GM18517 (cell line): ENCODE measurements at regions not wholly inside any gene's neighbourhood (a gene's known extent, or its start where the extent isn't known, plus 50 kb on each side); places are given as distances from the start of the nearest gene placed in this dataset.
"Not testable (repeated sequence)": the region's sequence is repeated elsewhere in the genome, so short reads cannot be mapped to it uniquely, and the experiment has no call there.

ENCODE experiments used
- ATAC-seq: cut with Tn5 transposase; IDR thresholded peaks from one replicate; pipeline ENCODE4 v1.9.1; 2021; ENCODE audit warnings: mild to moderate bottlenecking, moderate library complexity; ENCODE audit not compliant: unreplicated experiment

DNA sequence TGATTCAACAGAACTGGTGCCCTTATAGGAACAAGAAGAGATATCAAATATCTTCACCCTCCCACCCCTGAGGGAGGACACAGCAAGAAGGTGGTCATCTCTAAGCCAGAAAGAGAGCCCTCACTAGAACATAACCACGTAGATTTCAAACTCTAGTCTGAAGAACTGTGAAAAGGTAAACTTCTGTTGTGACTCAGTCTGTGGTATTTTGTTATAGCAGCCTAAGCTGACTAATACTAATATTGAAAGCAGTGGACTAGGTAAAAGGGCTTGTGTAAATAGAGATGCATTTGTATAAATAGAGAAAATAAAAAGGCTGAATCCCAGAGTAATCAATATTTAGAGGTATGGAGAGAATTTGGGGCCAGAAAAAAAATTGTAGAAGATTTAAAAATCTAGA lies 157.6 kb upstream of the CCNH start:
- no peak for ATAC-seq

DNA sequence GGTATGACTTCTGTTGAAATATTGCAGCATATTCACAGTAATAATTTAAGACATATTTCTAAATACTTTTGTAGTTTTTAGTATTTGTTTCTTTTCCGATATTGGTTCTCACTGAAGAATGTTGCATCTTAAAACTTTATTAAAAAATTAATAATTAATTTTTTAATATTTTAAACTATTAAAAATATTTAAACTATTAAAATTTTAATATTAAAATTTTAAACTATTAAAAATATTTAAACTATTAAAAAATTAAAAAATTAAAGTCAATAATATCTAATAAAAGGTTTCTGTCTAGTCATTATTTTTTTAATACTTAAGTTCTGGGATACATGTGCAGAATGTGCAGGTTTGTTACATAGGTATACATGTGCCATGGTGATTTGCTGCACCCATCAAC lies 149.3 kb upstream of the CCNH start:
- ATAC-seq, result no peak

DNA sequence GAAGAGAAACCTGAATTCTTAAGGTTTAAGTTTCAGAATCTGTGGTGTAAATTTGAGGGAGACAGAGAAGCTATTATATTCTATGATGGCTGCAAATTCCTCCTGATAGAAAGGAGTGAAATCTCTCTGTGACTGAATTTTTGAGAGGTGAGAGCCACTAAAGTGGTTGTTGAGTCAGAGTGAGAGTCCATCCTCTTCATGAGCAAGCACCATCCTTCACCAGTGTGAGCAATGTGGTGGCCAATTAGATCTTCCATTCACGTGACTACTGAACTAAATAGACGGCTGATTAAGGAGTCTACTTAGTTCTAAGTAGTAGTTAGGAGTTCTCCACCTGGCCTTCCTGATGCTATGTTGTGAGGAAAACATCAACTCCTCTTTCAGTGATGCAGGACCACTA lies 147.8 kb upstream of the CCNH start:
- no peak for ATAC-seq

DNA sequence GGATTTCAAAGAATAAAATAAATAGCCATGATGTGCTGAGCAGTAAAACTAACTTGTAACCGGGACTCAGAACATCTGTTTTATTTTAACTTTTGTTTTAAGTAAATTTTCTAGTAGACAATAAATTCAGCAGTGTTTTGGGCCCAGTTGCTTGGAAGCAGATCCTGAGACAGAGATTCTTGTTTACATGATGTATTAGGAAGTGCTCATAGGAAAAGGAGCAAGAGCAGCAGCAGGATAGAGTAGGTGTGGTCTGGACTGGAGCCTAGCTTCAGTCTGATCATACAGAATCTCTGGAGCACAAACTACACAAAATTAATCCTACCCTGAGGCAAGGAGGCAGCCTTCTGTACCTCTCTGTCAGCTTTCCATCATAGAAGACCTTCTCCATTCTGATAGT lies 139.2 kb upstream of the CCNH start:
- no peak for ATAC-seq

DNA sequence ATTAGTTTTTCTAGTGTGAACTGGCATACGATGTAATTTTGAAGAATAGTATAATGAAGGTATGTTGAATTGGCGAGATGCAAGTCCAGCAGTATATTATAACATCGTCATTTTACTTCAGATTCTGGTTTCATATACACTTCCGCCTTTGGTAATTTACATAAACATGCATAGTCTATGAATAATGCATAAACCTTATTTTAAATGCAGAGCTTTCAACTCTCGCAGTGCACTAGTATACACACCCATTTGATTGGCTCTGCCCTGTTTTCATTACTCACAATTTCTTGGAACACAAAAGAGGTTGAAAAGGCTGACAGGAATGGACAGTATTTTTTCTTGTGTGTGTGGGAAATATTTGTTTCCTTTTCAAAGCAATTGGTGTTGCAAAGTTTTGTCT lies 128.9 kb upstream of the CCNH start:
- no peak for ATAC-seq

DNA sequence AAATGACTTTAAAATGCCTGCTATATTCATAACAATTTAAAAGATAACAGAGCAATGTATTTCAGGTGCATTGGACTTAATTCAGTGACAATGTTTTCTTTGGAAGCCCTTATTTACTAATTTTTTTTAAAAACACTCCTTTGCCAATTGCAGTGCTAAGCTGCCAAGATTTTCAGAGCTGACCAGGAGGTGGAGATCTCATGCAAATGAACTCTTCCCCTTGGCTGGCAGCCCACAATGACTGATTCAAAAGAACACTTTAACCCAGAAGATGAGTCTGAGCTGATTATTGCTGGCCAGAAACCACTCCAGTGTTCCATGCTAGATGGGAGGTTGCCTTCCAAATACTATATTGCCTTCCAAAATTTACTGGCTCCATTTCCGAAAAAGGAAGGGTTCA lies 128.3 kb upstream of the CCNH start:
- no peak for ATAC-seq

DNA sequence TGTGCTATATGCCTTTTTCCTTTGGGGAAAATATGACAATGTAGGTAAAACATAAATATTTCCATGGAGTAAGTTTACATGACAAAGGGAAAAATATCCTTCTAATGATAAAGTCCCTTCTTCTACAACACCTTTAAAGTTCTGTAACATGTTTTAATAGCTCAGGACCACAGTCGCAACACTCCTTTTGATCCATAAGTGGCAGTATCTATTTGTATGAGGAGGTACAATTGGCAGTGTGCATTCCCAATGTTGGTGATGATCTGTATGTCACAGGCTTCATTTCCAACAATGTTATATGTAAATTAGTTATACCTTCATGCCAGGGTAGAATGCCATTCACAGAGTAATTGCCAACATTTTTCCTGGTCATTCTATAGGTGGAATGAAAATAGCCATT lies 127.1 kb upstream of the CCNH start:
- no peak for ATAC-seq

DNA sequence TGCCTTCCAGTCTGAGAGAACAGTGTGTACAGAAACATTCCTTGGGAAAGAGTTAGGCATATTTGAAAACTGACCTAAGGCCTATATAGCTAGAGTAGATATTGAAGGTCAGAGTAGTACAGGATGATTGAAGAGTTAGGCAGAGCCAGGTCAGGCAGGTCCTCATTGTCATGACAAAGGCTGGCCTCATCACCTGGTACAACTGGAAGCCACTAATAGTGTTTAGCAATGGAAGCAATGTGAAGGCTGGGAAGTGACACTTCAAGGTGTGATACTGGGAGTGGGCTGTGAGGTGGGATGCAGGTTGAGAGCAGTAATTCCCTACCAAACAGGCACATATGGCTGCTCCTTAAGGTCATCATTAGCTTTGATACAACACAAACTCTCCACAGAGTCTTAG lies 123.6 kb upstream of the CCNH start:
- no peak for ATAC-seq

DNA sequence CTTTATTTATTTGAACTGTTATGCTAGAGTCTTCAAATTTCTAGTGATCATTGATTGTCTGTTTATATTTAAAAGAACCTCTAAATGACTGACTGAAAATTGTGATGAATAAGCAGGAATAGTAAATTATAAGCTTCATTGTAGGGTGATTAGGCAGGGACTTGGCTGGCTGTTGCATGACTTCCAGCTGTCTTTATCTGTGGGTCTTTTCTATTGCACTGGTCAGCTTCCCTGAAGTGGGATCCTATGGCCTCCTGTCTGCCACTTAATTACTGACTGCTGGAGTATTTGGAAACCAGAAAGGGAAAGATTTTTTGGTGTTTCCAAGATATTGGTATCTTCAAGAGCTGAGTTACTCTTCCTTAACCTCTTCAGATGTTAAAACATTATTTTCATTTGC lies 123.0 kb upstream of the CCNH start:
- ATAC-seq, result no peak

DNA sequence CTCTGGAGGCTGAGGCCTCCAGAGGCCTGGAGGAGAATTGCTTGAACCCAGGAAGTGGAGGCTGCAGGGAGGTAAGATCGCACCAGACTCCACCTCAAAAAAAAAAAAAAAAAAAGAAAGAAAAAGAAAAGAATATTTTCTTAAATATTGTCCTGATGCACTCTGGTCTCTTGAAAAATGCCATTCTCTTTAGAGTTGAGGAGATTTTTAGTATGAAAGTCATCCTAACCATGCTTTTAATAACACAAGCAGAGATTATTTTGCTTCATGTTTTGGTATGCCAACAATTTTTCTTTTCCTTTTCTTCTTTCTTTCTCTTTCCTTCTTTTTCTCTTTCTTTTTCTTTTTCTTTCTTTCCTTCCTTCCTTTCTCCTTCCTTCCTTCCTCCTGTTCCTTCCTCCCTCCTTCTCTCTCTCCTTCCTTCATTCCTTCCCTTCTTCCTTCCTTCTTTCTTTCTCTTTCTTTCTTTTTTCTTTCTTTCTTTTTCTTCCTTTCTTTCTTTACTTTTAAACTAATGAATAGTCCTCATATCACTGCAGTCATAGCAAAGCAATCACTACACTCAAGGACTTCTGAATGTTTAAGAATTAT lies 116.9 kb upstream of the CCNH start:
- no peak for ATAC-seq

DNA sequence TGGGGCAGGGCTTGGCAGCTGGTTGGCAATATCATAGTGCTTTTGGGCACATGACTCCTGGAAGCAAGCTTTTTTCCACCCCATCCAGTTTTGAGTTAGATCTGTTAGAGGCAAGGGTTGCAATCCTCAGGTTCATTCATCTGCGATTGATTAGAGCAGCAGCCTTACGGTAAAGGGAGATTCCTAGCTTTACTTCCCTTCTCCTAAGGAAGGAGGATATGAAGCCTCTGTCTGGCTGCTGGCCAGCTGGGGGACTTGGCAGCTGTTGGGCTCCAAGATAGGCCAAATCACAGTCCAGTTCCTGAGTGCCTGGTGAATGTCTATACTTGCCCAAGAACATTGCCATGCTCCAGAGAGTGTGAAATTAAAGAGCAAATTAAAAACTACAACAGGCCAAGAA lies 113.4 kb upstream of the CCNH start:
- no peak for ATAC-seq

DNA sequence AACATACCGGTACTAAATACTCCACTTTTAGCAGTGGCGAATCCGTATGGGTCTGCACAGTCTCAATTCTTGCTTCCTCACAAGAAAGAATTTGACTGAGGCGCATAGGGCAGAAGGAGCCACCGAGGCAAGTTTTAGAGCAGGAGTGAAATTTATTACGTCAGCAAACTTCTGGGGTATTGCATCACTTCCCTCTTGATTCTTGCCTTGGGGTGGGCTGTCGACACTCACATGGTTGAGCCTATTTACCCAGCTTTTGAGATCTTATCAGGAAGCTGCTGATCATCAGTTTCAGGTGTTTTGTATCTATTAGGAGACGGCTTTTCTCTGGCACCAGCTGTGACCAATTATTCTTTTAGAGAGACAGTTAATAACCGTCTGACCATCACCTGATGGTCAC lies 111.5 kb upstream of the CCNH start:
- ATAC-seq, result no peak

DNA sequence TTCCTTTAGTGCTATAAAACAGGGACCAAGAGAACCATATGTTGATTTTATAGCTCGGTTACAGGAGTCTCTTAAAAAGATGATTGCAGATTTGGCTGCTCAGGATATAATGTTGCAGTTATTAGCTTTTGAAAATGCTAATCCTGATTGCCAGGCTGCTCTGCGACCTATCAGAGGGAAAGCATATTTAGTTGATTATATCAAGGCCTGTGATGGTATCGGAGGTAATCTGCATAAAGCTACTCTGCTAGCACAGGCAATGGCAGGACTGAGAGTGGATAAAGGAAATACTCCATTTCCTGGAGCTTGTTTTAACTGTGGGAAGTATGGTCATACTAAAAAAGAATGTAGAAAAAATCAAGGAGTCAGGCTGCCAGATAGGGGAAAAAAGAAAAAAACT lies 99.0 kb upstream of the CCNH start:
- not testable (repeated sequence) for ATAC-seq

DNA sequence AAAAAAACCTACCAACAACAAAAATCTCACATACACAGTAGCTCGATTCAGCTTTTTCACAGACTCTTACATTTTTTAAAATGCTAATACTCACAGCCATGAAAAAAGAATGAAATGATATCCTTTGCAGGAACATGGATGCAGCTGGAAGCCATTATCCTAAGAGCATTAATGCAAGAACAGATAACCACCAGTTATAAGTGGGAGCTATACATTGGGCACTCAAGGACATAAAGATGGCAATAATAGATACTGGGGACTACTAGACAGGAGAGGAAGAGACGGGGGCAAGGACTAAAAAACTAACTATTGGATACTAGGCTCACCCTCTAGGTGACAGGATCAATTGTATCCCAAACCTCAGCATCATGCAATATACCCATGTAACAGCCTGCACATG lies 90.3 kb upstream of the CCNH start:
- ATAC-seq, result no peak

DNA sequence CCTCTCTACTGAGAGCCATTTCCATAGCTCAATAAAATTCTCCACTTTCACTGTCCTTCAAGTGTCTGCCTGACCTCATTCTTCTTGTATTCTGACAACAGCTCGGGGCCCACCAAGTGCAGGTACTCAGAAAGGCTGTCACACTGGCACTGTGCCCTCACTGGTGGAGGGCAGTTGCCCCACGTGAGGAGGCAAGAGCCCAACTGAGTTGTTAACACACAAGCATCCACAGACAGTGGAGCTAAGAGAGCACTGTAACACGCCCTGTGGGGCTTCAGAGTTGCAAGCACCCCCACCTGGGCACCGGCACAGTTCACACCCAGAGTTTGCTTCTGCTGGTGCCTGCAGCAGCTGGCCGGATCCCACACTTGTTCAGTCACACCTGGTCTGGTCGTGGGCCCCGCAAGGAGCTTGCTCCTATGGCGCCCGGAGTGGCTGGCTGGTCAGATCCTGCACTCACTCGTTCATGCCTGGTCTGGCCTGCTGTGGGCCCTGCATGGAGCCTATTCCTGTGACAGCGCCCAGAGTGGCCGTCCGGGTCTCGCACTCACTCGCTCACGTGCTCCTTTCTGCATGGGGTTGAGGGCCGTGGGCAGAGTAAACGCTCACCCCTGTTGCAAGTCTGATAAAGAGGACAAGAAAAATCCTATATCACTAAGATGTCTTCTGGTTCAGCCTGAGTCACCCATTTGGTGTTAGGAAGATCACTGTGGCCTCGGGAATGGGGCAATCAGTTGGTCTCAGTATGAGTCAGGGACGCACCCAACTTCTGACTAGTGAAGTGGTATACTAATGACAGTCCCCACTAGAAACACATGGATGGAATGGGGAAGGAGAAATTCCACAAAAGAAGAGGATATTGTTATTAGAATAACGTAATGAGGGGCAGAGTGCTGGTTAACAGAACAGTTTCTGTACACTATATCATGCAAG lies 87.0 kb upstream of the CCNH start:
- ATAC-seq, result no peak
